SU-DHL-6 (cell line): ENCODE measurements at regions not wholly inside any gene's neighbourhood (a gene's known extent, or its start where the extent isn't known, plus 50 kb on each side); places are given as distances from the start of the nearest gene placed in this dataset.

Source experiments
- H2AFZ ChIP-seq: fragments of 200-600 bp; sonication (generic); 2 replicates; pipeline ENCODE4 v1.6.1; 2014; ENCODE audit warnings: low read depth, mild to moderate bottlenecking, moderate library complexity, mixed read lengths, antibody characterized with exemption, low read length; ENCODE audit not compliant: severe bottlenecking
- H3F3A ChIP-seq: fragments of 200-600 bp; shearing (Covaris generic); 2 replicates; pipeline ENCODE4 v1.6.0; 2016; ENCODE audit warnings: antibody characterized with exemption, mild to moderate bottlenecking; ENCODE audit not compliant: insufficient read depth
- H3K27ac ChIP-seq: fragments of 200-600 bp; sonication (generic); 2 replicates; pipeline ENCODE4 v1.5.1; 2016; ENCODE audit warnings: low read depth, mild to moderate bottlenecking, low read length, moderate library complexity, mixed read lengths
- H3K27me3 ChIP-seq: fragments of 200-600 bp; sonication (generic), shearing (Covaris generic); 2 replicates; pipeline ENCODE4 v1.6.0; 2014; ENCODE audit warnings: mild to moderate bottlenecking, low read length
- H3K36me3 ChIP-seq: fragments of 200-600 bp; sonication (generic); 2 replicates; pipeline ENCODE4 v1.6.1; 2014; ENCODE audit warnings: mild to moderate bottlenecking, low read length, mixed read lengths
- H3K4me2 ChIP-seq: fragments of 300-600, 200-600 bp; shearing (Covaris generic), sonication (generic); 2 replicates; pipeline ENCODE4 v1.6.0; 2014; ENCODE audit warnings: low read length, low read depth, mild to moderate bottlenecking; ENCODE audit not compliant: poor library complexity, severe bottlenecking
- H3K4me3 ChIP-seq: fragments of 200-600 bp; sonication (generic); 2 replicates; pipeline ENCODE4 v1.5.1; 2014; ENCODE audit warnings: antibody characterized with exemption, low read length, mild to moderate bottlenecking, mixed read lengths; ENCODE audit not compliant: insufficient read depth, poor library complexity, severe bottlenecking
- H3K79me2 ChIP-seq: fragments of 200-600 bp; sonication (generic); 2 replicates; pipeline ENCODE4 v1.6.1; 2014; ENCODE audit warnings: mild to moderate bottlenecking, low read length, moderate library complexity; ENCODE audit not compliant: insufficient read depth
- H3K9ac ChIP-seq: fragments of 200-600 bp; sonication (generic); 2 replicates; pipeline ENCODE4 v1.7.0; 2014; ENCODE audit warnings: mild to moderate bottlenecking, low read length
- H3K9me2 ChIP-seq: fragments of 200-600 bp; sonication (generic); replicated peaks from 2 replicates; pipeline ENCODE4 v1.6.1; 2014; ENCODE audit warnings: low read length; ENCODE audit not compliant: insufficient read depth
- H3K9me3 ChIP-seq: fragments of 200-600 bp; sonication (generic); 2 replicates; pipeline ENCODE4 v1.6.1; 2014; ENCODE audit warnings: low read length, mixed read lengths; ENCODE audit not compliant: insufficient read depth
- H4K20me1 ChIP-seq: fragments of 200-600 bp; sonication (generic); 2 replicates; pipeline ENCODE4 v1.6.1; 2014; ENCODE audit warnings: low read depth, mild to moderate bottlenecking, antibody characterized with exemption, low read length, moderate library complexity, mixed read lengths
- CTCF ChIP-seq: fragments of 200-600 bp; sonication (generic); IDR thresholded peaks from one replicate; pipeline ENCODE4 v1.5.1; 2017; ENCODE audit warnings: antibody characterized with exemption, mild to moderate bottlenecking, low read length, moderate library complexity; ENCODE audit not compliant: insufficient read depth, poor library complexity, severe bottlenecking
- EZH2phosphoT487 ChIP-seq: fragments of 200-600 bp; sonication (generic), shearing (Covaris generic); conservative IDR thresholded peaks from 2 replicates; pipeline ENCODE4 v1.6.1; 2018; ENCODE audit warnings: mild to moderate bottlenecking, antibody characterized with exemption, low read length, moderate library complexity, mixed read lengths

GRCh38 chr2:19176977-19177376, 181.4 kb downstream of the OSR1 start:
- Histone ChIP-seq H3K79me2 (no peaks in the 10 kb centered on the region), H3K9me3 (no peaks in the 10 kb centered on the region), H3K27ac (no peak overlapping the region), H3F3A (no peaks in the 10 kb centered on the region), H2AFZ (no peak overlapping the region), H3K9ac (no peak overlapping the region), H3K36me3 (no peaks in the 10 kb centered on the region), H3K9me2 (no peaks in the 10 kb centered on the region), H3K4me2 (no peak overlapping the region), H3K4me3 (no peak overlapping the region), H3K27me3 (no peaks in the 10 kb centered on the region), H4K20me1 (no peaks in the 10 kb centered on the region)
- TF ChIP-seq CTCF (no peak), EZH2phosphoT487 (no peak)

GRCh38 chr2:19176172-19176852, 182.1 kb downstream of the OSR1 start:
- no peaks in the 10 kb centered on the region for H3K9me2 ChIP-seq
- no peaks in the 10 kb centered on the region for H3K36me3 ChIP-seq
- H3K27ac ChIP-seq = no peak overlapping the region
- H3K9me3 ChIP-seq = no peaks in the 10 kb centered on the region
- H3K79me2 ChIP-seq = no peaks in the 10 kb centered on the region
- H3K4me2 ChIP-seq = no peak overlapping the region
- no peaks in the 10 kb centered on the region for H3K27me3 ChIP-seq
- TF ChIP-seq EZH2phosphoT487 (no peak), CTCF (no peak)
- no peak overlapping the region for H3K9ac ChIP-seq
- no peak overlapping the region for H3K4me3 ChIP-seq
- H3F3A ChIP-seq = no peaks in the 10 kb centered on the region
- no peak overlapping the region for H2AFZ ChIP-seq
- no peaks in the 10 kb centered on the region for H4K20me1 ChIP-seq

GRCh38 chr2:19174176-19174575, 184.2 kb downstream of the OSR1 start:
- H3K9ac ChIP-seq = no peak overlapping the region
- no peak overlapping the region for H3K4me3 ChIP-seq
- no peak overlapping the region for H3K27ac ChIP-seq
- H3F3A ChIP-seq = no peaks in the 10 kb centered on the region
- H4K20me1 ChIP-seq = no peaks in the 10 kb centered on the region
- no peaks in the 10 kb centered on the region for H3K27me3 ChIP-seq
- no peak overlapping the region for H3K4me2 ChIP-seq
- no peak overlapping the region for H2AFZ ChIP-seq
- no peaks in the 10 kb centered on the region for H3K9me3 ChIP-seq
- no peaks in the 10 kb centered on the region for H3K79me2 ChIP-seq
- no peaks in the 10 kb centered on the region for H3K9me2 ChIP-seq
- no peak for TF ChIP-seq CTCF
- no peak for TF ChIP-seq EZH2phosphoT487
- no peaks in the 10 kb centered on the region for H3K36me3 ChIP-seq
